ENCODE measurements at regions not wholly inside any gene's neighbourhood (a gene's known extent, or its start where the extent isn't known, plus 50 kb on each side); places are given as distances from the start of the nearest gene placed in this dataset.
"Not testable (repeated sequence)": the region's sequence is repeated elsewhere in the genome, so short reads cannot be mapped to it uniquely, and the experiment has no call there.

DNA sequence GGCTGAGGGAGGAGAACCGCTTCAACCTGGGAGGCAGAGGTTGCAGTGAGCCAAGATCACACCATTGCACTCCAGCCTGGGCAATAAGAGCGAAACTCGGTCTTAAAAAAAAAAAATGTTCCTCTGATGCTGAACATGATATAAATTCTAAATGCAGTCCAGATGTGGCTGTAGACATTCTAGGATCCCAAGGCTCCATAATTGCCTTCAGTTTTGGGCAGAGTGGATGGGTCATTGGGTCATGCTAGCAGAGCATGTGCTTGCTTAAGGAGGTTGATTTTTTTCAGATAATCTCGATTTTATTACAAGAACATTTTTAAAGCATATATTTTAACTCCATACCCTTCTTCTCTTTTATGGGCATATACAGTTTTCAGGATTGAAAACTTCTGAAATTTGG is 112.0 kb downstream of the UTRN start:
- no peak for DNase-seq

DNA sequence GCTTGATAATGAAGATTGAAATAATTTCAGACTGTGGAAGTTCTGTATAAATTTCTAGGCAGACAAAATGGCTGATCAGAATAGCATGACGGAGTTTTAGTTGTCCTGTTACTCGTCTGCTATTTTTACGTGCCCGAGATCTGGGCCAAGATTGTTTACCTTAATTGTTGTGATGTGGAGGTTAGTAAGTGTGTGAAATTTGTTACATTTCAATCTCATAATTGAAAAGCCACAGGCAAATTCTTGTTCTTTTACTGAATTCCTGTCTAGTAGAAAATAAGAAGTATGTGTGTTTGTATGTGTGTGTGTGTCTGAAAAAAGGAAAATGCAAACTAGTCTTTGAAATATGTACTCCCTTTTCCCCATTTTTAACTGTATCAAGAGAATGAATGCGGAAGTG is 115.2 kb downstream of the UTRN start:
- DNase-seq = no peak

DNA sequence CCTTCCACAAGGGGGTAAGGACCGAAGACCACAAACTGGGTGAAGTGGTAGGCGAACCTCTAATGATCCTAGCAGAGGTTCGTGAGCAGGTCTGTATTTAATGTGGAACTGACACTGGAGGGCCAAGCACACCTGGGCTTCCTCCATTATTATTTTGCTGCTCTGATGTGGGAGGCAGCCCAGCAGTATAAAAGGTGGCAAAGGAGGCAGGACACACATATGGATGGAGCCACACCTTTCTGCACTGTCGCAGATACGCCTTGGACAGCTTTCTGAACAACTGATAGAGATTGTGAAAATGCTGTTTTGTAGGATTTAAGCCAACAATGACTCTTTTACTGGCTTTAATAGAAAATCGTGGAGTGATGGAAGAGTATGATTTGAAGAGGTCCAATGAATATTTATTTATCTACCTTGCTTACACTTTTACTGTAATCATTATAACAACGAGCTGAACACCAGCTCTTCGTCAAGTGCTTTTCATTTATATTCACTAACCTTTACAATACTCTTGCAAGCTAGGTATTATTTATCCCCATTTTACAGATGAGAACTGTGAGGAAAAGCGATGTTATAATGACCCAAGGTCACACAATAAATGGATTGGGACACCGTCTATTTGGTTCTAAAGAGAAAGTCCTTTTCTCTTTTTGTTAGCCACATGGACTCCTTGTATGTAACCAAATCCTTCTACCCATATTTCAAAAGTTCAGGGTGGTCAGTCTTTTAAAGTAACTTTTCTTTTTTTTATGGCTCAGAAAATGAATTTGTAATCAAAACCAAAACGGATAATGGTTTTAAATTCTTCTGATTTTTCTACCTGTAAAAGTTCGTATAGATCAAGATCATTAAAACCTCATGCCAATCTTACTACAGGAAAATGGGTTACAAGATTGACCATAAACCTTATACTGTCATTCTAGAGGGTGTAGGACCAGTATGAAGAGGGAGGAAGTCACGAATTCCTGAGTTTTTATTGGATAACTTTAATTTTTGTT is 116.9 kb downstream of the UTRN start:
- no peak for DNase-seq

DNA sequence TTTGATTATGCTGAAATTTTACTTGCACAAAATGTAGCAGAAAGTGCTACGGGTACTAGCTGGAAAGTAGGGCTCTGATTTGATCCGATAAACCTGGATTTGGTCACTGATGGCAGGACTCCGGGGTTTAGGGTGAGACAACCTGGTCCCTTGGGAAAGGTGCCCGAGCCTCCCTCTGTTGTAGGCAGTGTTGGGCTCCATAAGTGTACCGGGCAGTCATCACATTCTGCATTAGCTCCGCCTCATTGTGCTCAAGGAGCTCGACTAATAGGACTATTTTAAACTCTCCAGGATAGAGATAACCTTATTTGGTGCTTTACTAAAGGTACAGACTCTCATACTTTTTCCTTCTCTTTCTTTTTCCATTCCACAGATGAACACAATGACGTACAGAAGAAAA is 117.6 kb downstream of the UTRN start:
- DNase-seq = no peak

DNA sequence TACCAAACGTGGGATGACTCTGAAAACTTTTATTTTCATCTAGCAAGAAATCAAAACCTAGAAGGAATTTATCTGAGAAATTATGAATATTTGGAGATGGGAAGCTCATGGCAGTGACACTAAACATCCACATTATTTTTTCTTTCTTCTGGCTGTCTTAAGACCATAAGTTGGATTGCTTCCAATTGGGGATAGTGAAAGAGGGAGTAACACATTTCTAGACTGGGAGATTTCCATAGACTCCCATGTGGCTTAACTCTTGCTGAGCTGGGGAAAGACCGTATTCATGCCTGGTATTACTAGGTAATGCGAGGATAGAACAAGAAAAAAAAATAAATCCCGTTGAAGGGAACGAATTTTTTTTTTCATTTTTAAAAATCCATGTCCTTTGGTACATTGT is 120.0 kb downstream of the UTRN start:
- DNase-seq = no peak

DNA sequence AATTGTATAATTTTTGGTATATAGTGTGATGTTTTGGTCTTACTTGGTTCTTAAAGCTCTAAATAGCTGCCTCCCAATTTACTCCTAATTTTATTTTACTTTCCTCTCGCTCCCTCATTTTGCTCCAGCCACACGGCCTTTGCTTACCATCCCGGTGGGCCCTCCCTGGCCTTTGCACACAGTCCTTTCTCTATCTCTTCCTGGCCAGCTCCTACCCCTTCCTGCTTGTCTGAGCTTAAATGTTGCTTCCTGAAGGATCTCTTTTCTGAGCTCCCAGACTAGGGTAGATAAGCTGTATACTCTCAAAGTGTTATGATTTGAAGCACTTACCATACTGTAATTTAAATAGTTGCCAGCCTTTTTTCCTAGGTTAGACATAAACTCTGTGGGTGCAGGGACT is 121.7 kb downstream of the UTRN start:
- no peak for DNase-seq

DNA sequence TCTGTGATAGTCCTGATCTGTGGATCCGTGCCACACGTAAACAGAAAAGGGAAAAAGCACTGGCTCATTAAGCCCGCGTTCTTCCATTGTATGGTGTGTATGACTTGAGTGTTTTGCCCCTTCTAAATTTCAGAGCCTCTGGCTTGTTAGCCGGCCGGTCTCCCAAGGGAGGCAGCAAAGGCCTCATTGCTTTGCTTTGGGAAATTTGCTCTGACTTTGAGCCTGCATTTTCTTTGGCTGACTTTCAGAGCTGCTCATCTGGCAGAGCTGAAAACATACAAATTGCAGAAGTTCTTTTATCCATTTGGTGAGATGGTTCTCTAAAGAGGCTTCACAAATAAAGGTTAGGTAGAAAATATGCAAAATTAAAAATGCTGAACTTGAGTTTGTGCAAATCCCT is 123.0 kb downstream of the UTRN start:
- no peak for DNase-seq

DNA sequence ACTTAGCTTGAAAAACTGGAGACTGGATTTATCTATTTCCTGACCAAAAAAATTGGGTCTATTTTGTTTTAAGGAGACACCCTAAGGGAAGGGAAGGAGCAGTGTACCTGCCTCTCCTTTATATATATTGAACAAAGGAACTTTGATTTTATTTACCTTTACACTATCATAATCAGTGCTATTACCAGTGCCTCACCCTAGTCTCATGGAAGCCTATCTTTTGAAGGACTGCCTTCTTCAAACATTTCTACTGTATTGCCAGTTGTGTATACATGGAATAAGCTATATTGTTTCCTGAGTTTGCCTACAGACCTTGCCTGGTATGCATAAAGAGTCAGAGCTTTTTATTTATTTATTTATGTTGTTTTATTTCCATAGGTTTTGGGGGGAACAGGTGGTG is 124.9 kb downstream of the UTRN start:
- DNase-seq = no peak

DNA sequence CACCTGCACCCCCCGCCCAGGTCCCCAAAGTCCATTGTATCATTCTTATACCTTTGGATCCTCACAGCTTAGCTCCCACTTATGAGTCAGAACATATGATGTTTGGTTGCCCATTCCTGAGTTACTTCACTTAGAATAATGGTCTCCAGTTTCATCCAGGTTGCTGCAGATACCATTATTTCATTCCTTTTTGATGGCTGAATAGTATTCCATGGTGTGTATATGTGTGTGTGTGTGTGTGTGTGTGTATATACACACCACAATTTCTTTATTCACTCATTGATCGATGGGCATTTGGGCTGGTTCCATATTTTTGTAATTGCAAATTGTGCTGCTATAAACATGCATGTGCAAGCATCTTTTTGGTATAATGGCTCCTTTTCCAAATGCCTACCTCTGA is 125.4 kb downstream of the UTRN start:
- not testable (repeated sequence) for DNase-seq

DNA sequence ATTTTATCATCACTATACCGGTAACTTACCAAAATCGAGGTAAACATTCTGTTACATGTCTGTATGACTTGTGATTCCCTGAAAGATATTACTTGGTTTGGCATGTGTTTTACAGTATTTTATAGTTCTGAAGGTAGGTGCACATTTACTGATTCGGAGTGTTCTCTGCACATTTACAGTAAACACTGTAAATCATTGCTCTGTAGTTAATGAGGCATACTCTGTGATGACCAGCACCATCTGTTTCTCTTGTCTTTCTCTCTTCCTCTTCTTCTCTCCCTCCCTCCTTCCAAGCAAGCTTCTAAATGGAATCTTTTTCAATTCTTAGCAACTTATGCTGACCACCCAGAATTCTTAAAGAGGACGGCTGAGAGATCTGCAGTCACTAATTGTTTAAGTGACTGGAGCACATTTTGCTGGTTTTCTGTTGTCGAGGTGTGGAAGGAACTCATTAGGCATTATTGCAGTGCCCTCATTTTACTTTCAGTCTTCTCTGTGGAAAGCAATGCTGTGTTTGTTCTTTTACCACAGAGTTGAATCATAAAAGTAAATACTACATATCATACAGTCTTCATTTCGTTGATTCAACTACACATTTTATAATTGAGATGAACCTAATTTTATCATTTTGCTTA is 126.5 kb downstream of the UTRN start:
- no peak for DNase-seq

DNA sequence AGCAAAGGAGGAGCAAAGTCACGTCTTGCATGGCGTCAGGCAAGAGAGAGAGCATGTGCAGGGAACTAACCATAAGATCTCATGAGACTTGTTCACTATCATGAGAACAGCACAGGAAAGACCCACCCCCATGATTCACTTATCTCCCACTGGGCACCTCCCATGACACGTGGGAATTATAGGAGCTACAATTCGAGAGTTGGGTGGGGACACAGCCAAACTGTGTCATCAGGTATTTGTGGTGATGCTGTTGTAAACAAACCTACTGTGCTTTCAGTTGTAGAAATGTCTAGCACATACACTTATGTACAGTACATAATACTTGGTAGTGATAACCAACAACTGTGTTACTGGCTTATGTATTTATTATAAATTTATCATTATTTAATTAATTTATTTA is 128.3 kb downstream of the UTRN start:
- no peak for DNase-seq

DNA sequence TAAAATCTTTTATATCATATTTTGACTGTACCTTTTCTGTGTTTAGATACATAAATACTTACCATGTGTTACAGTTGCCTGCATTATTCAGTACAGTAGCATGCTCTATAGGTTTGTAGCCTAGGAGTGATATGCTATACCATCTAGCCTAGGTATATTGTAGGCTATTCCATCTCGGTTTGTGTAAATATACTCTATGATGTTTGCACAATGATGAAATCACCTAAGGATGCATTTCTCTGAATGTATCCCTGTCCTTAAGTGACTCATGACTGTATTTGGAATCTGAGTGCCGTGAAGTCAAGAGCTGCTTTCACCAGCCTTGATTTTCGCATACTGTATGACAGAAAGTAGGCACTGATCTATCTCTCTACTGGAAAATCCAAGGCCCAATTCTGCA is 129.9 kb downstream of the UTRN start:
- DNase-seq = no peak

DNA sequence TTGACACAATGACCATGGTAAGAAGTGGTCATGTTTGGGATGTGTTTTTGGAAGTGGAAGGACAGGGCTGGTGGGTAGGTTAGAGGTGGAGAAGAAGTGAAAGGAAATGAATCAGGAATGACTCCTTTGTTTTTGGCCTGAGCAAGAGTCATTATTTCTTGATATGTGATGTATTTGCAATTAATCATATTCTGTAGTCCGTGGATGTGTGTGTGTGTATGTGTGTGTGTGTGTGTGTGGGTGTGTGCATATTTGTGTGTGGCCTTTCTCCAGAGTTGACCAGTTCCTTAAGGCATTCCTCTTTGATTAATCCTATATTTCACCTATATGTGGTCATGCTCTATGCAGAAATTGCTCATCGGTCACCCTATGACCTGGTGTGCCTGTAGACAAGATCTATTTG is 130.7 kb downstream of the UTRN start:
- no peak for DNase-seq

DNA sequence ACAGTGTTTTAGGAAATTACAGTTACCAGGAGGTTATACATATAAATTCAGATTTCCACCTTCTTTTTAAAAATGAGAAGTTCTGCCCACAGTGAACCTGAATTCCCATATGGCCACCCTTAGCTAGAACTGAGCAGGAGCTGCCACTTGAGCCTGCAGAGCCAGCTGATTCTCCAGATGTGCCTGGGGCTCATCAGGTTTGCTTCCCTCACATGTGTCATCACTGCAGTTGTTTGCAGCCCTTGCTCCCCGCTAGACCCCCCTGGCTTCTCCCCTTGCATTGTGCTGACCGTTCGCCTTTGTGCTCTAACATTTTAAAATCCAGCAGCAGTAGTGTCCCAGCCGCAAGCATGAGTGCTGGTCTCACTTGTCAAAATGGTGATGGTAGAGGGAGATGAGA is 131.1 kb downstream of the UTRN start:
- DNase-seq = no peak

DNA sequence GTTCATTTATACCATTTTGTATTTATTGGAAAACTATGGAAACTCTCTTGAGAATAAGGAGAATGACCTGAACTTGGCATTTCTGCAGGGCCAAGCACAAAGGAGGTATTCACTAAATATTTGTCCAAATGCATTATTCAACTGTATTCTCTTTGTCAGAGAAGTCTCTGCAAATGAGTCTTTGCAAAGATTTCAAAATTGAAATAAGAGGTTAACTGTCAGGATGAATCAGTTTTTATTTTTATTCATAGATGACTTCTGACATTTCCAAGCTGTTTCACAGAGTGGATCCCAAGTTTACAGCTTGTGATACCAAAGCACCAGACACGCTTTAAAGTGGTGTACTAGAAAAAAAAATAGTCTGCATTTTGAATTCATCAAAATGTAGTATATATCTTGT is 131.6 kb downstream of the UTRN start:
- no peak for DNase-seq

DNA sequence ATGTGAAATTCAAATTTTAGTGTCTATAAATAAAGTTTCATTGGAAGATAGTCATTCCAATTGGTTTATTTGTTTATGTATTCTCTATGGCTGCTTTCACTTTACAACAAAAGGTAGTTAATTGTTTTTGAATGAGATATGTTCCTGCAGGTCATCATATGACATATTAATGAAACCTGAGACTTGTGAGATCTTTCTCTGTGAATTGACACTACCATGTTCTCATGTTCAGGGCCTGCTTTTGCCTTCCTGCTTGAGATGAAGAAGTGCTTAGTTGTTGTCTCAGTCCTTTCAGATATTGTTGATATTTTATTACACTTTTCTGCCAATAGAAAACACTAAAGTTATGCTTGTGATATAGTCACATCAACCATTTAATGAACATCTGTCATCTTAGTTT is 132.5 kb downstream of the UTRN start:
- DNase-seq = no peak

DNA sequence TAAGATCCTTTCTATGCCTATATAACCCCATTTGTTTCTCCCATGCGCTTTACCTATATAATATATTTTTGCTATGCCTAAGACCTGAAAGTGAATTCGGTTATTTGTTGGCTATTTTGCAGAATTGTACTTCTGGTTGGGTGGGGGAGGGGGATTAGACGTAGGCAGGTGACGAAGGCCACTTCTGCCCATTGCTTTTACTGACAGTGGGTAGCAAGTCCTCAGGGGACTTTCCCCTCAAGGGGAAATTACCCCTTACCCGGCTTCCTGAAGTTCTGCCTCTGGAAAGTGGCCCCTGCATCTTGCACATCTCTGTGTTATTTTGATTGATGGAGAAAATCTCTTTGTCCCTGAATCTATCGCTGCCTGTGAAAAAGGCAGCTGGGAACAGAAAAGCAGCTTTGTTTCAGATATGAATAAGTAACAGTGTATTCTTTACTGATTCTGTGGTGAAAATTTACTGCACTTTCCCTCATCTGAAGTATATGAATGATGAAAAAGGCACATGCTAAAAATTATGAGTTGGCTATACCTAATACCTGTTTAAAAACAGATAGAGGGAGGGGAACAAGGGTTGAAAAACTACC is 133.9 kb downstream of the UTRN start:
- no peak for DNase-seq

DNA sequence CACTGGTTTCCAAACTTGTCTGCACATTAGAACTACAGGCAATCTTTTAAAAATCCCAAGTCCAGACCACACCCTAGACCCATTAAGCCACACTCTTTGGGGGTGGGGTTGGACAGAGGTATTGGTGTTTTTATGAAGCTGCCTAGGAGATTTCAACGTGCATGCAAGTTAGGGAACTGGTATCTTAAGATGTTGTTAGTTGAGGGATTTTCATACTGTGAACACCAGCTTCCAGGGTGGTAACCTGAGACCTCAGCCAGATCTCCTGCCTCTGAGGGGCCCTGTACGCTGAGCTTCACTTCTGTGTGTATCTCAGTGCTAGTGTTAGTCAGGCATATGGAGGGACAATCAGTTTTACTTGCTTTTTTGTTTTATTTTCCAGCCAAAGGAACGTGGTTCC is 138.0 kb downstream of the UTRN start:
- DNase-seq = no peak

DNA sequence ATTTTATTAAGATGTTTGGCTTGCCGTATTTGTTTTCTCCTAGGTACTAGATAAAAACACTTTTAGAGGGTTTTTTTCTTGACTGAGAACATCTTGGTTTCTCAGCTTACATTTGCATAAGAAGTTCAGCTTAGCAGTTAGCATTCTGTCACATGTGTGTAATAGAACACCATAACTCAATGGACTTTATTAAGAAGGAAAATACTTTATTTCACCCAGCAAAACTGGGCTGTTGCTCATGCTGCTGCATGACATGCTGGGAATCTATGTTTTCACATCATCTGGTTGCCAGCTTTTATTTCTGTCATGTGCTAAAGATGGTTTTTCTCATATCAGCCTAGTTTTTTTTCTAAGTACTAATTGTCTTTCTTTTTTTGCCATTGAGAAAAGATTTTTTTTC is 144.6 kb downstream of the UTRN start:
- no peak for DNase-seq

DNA sequence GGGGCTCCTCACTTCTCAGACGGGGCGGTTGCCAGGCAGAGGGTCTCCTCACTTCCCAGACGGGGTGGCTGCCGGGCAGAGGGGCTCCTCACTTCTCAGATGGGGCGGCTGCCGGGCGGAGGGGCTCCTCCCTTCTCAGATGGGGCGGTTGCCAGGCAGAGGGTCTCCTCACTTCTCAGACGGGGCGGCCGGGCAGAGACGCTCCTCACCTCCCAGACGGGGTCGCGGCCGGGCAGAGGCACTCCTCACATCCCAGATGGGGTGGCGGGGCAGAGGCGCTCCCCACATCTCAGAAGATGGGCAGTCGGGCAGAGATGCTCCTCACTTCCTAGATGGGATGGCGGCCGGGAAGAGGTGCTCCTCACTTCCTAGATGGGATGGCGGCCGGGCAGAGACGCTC is 148.3 kb downstream of the UTRN start:
- not testable (repeated sequence) for DNase-seq

DNA sequence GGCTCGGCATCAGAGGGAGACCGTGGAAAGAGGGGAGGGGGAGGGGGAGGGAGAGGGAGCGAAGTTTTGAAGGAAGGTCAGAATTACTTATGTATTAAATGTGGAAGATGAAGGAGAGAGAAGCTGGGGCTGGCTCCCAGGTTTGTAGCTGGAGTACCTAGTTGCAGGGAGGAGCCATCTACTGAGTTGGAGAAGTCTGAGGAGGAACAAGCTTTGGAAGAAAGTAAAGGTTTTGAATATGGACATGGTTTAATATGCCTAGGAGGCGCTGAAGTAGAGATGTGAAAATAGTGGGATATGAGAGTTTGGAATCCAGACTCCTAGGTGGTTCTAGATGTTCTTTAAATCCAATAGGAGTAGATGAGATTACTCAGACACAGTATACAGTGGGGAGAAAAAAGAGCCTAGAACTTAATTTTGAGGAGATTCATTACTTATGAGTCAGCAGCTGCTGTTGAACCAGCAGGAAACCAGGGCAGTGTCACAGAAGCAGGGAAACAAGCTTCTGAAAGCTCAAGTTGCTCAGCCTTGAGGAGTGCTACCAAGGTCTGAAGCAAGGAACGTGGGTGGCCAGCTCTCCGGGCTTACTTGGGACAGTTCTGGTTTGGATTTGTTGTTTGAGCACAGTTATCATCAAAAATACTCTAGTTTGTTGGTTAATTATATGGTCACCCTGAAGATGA is 149.3 kb downstream of the UTRN start:
- no peak for DNase-seq

DNA sequence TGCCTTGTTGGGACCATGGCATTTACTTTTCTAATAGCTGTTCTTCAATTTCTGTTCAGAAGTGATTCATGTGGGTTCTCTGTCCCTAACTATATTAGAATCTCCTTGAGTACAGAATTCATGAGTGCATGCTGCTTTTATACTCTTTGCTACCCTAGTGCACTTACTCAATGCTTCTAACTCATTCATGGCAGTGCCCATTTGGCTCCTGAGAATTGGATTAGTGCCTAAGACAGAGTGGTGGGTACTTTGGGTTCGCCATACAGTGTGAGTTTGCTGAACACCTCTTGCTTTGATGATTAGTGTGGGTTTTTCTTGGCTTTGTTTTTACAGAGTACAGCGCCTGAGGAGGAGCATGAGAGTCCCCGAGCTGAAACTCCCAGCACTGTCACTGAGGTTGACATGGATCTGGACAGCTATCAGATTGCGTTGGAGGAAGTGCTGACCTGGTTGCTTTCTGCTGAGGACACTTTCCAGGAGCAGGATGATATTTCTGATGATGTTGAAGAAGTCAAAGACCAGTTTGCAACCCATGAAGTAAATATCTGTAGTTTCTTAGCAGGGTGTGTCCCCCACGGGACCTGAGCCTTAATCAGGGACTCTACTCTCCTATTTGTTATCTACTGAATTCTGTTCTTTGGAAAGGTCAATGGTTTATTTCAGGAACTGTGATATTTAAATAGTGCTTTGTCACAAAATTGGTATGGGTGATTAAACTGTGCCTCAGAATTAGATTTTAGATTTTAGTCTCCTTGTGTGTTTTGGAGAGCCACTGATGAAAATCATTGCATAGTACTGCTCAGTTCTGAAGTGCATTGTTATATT is 150.7 kb downstream of the UTRN start:
- no peak for DNase-seq

DNA sequence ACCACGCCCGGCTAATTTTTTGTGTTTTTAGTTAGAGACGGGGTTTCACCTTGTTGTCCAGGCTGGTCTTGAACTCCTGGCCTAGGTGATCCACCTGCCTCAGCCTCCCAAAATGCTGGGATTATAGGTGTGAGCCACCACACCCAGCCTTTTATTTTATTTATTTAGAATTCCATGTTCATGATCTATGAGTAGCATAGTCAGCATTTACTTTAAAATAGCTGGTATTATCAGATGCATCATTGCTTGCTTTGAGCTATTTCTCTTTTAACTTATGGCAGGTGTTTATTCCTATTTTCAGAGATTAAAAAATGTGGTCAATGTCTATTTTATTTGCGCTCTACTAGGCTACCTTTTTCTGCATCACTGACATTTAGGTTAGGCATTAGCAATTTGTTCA is 152.0 kb downstream of the UTRN start:
- DNase-seq = no peak
